Fibroblast of pulmonary artery (primary cell): ENCODE measurements at regions not wholly inside any gene's neighbourhood (a gene's known extent, or its start where the extent isn't known, plus 50 kb on each side); places are given as distances from the start of the nearest gene placed in this dataset.

Experiments
- DNase-seq: peaks from one replicate; pipeline ENCODE4 v3.0.0-alpha.2; 2010; ENCODE audit warnings: low read depth
- H3K4me3 ChIP-seq: replicated peaks from 2 replicates; pipeline ENCODE4 v1.5.1; 2011; ENCODE audit warnings: low read depth, mild to moderate bottlenecking, control low read depth, low read length, moderate library complexity
- CTCF ChIP-seq: IDR thresholded peaks from 2 replicates; pipeline ENCODE4 v1.5.1; 2011; ENCODE audit warnings: mild to moderate bottlenecking, control low read depth, low read length, inconsistent platforms; ENCODE audit errors: missing control alignments

GRCh38 chr22:49721211-49721763, 106.4 kb downstream of the BRD1 start:
- DNase-seq: no peak
- H3K4me3 ChIP-seq: no peak overlapping the region
- no peak for TF ChIP-seq CTCF

GRCh38 chr22:49720279-49720959, 107.3 kb downstream of the BRD1 start:
- no peak for DNase-seq
- no peak overlapping the region for H3K4me3 ChIP-seq
- TF ChIP-seq CTCF: no peak

GRCh38 chr22:49719046-49719445, 108.6 kb downstream of the BRD1 start:
- H3K4me3 ChIP-seq: no peak overlapping the region
- no peak for DNase-seq
- TF ChIP-seq CTCF: no peak

GRCh38 chr22:49718396-49718795, 109.3 kb downstream of the BRD1 start:
- no peak for DNase-seq
- TF ChIP-seq CTCF: no peak
- H3K4me3 ChIP-seq: no peak overlapping the region

- TF ChIP-seq CTCF: no peak
- no peak for DNase-seq
These were observed 110.3 kb downstream of the BRD1 start for GRCh38 chr22:49717322-49717919.

GRCh38 chr22:49716441-49716840, 111.2 kb downstream of the BRD1 start:
- DNase-seq: no peak
- no peak overlapping the region for H3K4me3 ChIP-seq
- no peak for TF ChIP-seq CTCF

More at GRCh38 chr22:49717322-49717919, 110.3 kb downstream of the BRD1 start:
- no peak overlapping the region for H3K4me3 ChIP-seq
